ENCODE measurements at regions not wholly inside any gene's neighbourhood (a gene's known extent, or its start where the extent isn't known, plus 50 kb on each side); places are given as distances from the start of the nearest gene placed in this dataset.

DNA sequence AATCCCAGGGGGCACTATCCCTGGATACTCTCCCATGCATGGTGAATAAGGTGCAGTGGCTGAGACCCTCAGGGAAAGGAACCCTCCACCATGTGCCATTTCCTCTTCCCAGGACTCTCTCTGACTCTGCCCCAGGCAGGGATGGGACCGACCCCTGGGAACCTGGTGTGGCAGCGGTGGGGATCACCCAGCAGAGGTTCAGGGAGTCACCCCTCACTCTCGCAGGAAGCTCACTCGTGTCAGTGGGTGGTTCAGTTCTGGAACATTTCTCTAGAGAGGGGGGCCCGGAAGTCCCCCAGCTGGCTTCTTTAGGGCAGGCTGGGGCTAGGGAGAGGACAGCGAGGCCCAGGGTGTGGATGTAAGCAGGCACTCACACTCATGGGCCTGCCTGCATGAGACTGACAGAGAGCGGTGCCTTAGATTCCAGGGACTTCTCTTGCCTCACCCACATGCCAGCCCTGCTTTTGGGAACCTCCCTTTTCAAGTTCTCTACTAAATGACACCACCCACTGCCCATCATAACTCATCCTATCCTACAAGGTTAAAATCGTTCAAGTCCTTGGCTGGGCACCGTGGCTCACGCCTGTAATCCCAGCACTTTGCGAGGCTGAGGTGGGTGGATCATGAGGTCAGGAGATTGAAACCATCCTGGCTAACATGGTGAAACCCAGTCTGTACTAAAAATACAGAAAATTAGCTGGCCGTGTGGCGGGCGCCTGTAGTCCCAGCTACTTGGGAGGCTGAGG lies 109.7 kb upstream of the SDK2 start:
- DNase-seq (ENCODE audit: low read depth in 2 of 2) = no peak

DNA sequence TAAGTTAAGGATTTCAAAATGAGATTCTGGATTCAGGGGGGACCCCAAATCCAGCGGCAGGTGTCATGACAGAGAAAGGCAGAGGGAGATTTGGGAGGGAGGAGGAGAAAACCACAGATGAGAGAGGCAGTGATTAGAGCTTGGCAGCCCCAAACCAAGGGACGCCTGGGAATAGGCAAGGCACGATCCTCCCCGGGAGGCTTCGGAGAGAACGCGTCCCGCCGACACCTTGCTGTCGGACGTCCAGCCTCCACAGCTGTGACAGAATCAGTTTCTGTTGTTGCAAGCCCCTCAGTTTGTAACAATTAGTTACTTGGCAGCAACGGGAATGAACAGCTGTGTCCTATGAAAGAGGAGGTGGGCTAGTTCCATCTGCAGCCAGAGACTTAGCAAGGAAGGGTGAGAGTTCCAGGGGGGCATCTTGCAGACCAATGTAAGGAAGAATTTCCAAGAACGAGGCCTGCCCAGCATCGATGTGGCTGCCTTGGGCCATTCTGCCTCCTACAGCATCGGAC lies 110.7 kb upstream of the SDK2 start:
- DNase-seq (ENCODE audit: low read depth in 2 of 2) = no peak

DNA sequence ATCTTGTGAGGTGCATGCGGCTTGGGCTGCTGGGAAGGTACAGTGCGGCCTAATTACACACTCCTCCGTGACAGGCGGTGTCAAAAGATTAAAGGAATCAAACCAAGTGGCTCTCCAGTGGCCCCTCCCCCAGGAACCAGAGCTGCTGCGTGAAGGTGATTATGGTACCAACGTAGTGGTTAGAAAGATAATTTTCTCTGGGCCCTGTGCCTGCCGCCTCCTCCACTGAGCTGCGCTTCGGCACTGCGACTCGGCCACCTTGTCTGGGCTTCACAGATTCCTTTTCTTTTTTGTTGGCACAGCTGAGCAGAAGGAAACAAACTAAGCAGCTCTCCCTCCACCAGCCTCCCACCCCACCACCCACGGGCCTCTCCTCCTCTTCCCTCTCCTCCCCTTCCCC lies 113.2 kb upstream of the SDK2 start:
- DNase-seq (ENCODE audit: low read depth in 2 of 2) = no peak

DNA sequence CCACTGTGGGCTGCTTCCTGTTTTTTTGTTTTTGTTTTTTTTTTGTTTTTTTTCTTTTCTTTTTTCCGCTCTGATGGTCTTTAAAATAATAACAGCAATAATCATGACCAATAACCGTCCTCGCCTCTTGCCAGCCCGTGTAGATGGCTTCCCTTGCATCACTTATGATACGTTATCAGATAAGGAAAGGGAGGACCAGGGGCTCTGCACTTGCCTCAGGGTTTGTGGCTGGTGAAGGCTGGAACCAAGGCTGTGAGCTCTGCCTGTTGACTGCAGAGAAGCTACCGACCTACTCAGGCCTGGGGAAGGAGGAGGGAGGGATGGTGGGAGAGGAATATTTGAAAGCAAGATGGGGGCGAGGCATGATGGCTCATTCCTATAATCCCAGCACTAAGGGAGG lies 114.0 kb upstream of the SDK2 start:
- no peak for DNase-seq (ENCODE audit: low read depth in 2 of 2)

DNA sequence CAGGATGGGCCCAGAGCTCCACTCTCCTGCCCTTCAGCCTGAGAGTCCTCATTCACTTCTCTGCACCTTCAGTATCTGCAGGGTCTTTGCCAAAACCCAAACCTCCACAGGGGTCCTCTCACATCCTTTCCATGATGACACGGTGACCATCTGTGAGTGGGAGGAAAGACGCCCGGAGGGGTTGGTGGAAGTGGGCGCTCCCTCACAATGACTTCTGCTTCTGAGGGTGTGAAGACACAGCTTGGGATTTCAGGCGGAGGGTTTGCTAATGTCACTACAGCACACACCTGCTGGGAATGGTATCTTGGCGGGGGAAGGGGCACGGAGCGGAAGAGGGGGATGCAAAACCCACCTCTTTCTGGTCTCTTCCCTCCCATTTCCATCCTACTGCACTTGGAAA lies 115.1 kb upstream of the SDK2 start:
- DNase-seq (ENCODE audit: low read depth in 2 of 2) = no peak

DNA sequence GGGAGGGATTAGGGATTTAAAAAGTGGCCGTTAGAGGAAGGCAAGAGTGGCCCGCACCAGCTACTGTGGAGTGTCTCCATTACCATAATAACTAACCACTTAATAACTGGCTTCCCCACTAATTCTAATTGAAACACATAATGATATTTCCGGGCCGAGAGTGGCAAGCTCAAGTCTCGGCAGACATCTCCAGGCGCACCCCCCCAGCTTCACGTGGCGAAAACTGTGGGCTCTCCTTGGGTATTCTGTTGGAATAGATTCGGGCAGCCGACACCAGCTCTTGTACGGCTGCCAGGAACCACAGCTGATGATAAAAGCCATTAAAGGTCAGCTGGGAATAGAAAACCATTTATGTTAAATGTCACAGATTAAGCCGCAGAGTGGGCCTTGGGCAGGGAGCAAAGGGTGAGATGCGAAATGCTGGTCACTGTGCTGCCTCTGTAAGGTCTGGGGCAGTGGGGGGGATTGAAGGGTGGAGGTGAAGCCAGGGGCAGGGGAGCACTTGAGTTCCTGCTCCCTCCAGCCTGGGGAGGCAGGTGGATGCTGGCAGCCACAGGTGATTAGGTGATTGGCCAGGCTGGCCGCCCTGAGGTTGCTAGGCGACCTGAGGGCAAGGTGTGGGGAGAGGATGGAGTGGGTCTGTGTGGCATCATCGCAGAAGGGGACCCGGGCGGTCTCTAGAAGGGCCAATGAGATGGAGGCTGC lies 115.6 kb upstream of the SDK2 start:
- no peak for DNase-seq (ENCODE audit: low read depth in 2 of 2)

DNA sequence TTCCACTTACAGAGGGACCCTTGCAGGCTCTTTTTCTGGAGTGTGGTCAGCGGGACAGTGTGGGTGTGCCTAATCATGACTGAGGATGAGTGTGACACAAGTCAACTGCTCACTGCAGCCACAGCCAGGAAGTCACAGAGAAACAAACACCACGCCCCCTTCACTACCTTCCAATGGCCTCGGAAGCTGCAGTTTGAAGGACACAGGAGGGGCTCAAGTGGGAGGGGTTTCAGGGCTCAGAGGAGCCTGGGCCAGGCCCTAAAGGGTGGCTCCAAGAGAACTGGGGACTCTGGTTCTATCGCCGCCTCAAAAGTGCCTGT lies 116.2 kb upstream of the SDK2 start:
- no peak for DNase-seq (ENCODE audit: low read depth in 2 of 2)

DNA sequence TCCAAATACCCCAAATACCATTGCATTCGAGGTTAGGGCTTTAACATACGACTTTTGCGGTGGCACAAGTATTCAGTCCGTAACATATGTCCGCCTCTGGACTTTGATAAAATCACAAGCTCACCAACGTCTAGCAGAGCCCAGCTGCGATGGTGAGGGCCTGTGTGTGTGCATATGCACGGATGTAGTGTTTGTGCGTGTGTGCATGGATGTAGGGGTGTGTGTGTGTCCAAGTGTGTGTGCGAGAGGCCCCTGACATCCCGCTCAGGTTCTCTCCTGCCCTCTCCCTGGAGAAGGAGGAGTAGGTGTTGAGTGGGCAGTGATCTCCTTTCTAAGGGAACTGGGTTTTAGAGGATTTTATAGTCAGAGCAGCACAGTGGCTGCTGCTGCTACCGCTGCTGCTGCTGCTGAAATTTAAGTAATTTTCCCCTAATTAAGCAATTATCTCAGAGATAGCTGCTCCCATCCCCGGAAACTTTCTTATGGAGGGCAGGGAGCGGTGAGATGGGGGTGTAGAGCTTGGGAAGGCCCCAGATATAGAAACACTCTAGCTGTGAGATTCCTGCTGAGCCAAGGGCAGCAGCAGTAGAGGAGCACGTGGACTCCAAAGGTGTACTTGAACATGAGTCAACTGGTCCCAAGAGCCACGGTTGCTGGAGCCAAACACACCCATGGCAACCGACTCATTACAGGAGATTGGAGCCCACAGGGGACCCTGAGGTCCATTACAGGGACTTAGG lies 121.7 kb upstream of the SDK2 start:
- DNase-seq (ENCODE audit: low read depth in 2 of 2) = no peak

DNA sequence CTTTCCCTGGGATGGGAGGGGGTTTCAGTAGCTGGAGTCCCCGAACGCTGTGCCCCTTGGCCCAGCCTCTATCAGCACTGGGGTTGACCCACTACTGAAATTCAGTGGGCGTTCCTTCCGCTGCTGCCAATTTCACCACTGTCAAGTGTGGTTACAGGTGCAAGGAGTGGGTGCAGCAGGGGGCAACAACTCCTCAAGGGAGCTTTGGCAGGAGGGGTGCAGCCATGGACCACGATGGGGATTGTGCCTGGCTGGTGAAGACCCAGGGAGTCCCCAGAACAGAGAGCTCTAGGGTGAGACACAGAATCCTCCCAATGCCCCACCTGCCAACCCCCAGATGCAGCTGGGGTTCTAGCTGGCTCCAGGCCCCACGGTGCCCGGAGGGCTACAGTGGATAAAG lies 123.5 kb upstream of the SDK2 start:
- no peak for DNase-seq (ENCODE audit: low read depth in 2 of 2)

DNA sequence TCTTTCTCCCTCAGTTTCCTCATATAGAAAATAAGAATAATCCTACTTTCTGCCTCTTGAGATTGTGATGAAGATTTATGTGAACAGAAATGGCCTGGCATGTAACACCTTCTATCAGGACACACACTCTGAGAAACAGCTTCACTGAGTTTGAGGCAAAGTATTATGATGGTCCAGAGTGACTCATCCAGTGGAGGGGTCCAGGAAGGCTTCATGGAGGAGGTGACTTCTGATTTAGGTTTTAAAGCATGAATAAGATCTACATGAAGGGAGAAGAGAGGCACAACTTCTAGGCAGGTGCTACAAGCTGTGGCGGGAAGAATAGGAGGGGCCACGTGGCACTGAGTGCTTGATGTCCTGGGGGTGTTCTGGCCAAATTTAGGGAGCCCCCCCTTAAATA lies 124.4 kb upstream of the SDK2 start:
- no peak for DNase-seq (ENCODE audit: low read depth in 2 of 2)

DNA sequence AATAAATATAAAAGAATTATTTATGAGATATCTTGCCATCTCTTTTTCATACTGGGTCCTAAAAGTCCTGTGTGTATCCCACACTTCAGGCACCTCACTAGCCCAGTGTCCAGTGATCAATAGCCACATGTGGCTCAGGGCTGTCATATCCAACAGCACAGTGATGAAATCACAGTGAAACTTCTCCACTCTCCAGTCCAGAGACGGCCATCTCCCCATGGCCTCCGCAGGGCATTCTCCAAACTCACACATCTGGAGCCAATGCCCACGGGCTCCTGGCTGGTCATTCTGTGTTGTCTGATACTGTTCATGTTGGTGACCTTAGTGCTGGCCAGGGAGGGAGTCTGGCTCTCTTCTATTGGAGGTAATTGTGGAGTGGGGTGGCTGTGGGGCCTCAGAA lies 125.2 kb upstream of the SDK2 start:
- no peak for DNase-seq (ENCODE audit: low read depth in 2 of 2)

DNA sequence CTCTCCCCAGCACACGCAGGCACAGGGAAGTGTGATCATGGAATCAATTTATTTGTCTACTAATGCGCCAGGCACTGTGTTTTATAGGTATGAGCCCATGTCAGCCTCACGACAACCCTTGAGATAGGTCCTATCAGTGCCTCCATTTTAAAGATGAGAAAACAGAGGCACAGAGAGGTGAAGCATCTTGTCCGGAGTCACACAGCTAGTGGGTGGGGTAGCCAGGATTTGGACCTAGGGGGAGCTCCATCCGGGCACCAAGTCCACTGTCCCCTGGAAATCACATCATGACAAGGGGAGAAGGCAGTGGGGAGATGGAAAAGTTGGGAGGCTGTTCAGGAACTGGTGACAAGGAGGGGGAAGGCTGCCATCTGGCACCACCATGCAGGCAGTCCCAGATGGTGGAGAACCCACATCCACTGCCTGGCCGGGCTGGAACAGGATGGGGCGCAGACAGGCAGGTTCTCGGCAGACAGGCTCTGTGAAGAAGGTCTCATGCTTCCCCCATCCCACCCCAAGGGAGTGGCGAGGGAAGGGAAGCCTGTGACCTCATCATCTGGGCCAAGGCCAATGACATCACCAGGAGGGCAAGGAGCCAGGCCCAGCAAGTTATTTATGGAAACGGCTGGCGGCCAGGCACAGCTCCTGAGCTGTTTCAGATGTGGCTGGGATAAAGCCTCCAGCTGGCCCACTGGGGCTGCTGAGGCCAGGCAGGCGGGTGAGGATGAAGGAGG lies 126.0 kb upstream of the SDK2 start:
- DNase-seq (ENCODE audit: low read depth in 2 of 2) = no peak

DNA sequence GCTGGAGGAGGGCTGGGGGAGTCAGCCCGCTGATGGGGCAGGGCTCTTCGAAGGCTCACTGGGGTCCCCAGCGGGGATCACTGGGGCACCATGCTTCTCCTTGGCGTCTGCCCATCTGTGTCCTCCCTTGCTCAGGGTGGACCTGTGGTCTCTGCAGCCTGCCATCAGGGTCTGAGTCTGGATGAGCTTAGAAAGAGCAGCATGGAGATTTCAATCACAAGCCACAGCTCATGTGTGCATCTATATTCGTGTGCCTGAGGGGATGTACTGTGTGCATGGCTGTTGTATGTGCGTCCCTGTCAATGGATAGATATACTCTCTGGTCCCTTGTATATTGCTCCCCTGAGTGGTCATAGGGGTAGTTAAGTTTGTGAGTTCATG lies 126.6 kb upstream of the SDK2 start:
- DNase-seq (ENCODE audit: low read depth in 2 of 2) = no peak

DNA sequence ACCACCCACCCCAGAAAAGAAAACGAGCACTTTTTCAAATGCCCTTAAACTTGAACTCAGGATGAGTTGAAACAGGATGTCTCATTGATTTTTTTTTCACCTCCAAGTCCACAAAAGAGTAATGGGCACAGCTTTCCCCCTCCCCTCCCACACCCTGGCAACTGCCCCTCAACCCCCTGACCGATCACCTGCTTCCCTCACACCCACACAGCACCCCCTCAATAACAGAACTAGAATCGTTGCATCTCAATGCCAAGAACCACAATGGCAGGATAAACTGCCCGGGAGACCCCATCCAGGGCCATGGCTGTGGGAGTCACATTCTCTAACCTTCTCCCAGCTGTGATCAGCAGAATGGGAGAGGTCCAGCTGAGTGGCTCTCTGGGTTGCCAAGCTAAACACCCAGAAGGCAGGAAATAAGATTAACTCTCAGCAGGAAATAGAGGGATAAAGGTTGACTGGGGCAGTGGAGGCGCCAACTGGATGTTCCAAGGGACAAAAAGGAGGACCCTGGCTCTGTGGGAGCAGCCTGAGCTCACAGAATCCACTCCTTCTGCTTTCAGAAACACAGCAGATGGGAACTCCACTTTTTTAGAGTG lies 128.0 kb upstream of the SDK2 start:
- no peak for DNase-seq (ENCODE audit: low read depth in 2 of 2)

DNA sequence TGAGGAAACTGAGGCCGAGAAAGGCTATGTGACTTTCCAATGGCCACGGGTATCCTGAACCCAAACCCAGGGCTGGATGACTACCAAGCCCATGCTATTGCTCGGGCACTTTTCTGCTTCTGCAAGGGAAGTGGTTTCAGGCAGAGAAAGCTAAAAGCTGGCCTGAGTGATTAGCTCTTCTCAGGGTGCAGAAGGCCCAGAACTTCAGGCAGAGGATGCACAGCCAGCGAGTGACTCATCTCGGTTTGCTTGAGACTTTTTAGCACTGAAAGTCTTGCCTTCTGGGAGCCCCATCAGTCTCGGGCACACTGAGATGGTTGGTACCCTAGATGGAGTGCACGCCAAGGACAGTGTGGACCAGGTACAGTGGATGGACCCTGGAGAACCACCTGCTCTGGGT lies 129.5 kb upstream of the SDK2 start:
- DNase-seq (ENCODE audit: low read depth in 2 of 2) = no peak

DNA sequence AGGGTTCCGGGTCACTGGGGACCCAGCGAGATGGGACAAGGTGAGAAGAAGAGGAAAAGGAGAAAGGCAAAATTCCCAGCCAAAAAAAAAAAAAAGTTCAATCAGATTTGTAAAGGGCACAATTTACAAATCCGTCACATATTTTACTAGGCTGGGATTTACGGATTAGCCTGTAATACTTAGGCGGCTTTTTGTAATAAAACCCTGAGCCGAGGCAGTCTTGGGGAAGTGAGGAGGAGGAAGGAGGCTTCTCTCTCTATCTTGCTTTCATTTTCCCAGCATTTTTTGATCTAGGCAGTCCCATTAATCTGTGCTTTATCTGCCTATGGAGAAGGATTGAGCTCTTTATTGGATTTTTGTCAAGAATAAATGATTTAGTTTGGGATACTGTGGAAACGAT lies 130.6 kb upstream of the SDK2 start:
- no peak for DNase-seq (ENCODE audit: low read depth in 2 of 2)

DNA sequence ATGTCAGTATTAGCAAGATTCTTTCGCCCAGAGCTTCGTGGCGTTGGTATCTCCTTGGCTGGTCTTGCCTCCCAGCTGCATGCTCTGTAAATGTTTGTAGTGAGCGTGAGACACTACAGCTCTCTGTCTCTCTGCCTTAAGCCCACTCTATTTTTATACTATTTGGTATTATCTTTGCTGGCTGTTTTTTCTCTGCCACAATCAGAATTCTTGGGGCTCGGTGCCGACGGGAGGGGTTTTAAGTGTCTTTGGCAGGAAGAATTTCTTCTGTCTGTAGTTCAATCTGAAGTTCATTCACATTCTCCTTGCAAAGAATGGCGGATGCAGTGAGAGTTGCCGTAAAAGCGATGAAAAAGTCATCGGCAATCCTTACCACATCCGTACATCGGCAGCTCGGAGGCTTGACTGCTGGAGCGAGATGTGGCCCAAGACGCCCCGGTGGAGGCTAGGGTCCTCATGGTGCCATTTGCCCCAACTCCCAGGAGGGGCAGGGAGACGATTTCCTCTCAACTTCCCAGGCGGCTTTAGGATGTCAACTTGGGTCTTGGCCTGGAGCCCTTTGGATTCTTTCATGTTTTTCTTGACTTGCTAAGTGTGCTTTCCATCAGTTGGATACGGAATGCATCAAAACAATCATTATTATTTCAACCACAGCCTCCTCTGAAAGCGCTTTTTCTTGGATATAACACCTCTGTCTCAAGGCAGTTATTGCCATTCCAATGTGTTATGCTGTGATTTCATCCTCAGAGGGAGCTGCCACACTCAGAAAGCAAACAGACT lies 132.3 kb upstream of the SDK2 start:
- DNase-seq (ENCODE audit: low read depth in 2 of 2) = no peak

DNA sequence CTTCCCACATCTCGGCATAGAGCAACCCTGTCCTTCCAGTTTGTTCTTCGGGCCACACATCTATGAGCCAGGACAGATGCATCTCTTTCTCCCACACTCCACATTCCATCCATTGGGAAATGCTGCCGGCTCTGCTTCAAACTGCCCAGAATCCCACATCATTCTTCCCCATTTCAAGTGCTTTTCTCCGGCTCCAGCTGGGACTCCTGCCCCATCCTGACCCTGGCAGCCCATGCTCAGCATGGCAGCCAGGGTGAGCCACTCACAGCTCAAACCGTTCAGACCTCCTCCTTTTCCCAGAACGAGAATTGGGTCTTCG lies 132.8 kb upstream of the SDK2 start:
- no peak for DNase-seq (ENCODE audit: low read depth in 2 of 2)

DNA sequence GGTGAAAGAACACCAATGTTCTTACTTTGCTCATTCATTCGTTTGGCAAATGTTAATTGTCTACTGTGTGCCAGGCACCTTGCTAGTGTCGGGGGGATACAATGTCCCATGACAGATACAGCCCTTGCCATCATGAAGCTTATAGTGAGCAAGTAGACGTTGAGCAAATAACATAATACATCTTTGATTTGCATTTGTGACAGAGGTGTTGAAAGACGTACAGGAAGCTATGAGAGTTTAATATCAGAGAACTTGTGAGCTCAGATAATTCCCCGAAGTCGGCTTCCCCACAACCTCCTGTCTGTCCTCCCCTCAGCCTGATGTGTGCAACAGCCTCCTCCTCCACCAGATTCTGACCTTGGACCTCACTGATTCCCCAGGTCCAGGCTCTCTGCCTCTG lies 138.0 kb upstream of the SDK2 start:
- DNase-seq (ENCODE audit: low read depth in 2 of 2) = no peak

DNA sequence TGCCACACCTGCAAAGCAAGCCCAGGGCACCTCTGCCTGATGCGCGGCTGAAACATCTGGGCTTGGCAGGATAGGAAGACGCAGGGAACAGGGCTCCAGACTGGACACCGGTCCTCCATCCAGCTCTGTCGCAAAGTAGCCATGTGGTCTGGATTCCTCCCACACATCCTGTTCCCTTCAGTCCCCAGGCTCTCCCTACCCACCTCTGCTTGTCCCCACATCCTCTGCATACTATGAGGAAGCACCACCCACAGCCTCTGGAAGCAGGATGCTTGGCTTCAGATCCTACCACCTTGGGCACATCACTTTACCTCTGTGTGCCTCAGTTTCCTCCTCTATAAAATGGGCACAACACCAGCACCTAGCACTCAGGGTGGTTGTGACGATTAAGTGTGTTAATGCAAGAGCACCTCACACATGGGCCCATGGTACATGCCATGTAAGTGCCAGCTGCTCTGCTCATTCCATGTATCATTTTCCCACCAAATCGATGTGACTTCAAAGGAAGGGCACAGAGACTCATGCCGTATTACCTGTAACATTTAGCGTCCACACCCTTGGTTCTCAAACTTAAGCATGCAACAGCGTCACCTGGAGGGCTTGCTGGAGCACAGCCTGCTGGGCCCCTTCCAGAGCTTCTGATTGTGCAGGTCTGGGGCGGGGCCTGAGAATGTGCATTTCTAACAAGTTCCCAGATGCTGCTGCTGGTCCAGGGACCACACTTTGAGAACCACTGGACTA lies 138.6 kb upstream of the SDK2 start:
- no peak for DNase-seq (ENCODE audit: low read depth in 2 of 2)

DNA sequence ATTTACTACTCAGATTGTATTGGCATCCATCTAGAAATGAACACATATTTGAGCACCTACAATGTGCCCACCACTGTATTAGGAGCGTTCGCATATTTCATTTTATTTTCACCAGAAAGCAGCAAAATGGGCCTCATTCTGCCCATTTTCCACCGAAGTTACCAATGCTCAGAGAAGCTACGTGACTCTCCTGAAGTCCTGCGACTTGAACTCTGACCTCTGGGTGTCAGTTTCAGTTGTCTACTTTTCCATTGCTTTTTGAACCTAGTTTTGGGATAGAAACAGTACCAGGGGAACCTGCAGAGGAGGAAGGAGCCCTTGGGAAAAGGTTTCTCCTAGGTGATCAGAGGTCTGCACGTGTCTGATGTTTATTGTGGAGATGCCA lies 139.1 kb upstream of the SDK2 start:
- DNase-seq (ENCODE audit: low read depth in 2 of 2) = no peak

Measured in stimulated activated CD4-positive, alpha-beta T cell treated with anti-CD3 and anti-CD28 coated beads, Interleukin-1b, Interleukin-23, amount 100 ng/mL, for 1 hour (primary cell).